Activated CD8-positive, alpha-beta memory T cell treated with anti-CD3 and anti-CD28 coated beads for 24 hours (primary cell): ENCODE measurements at regions not wholly inside any gene's neighbourhood (a gene's known extent, or its start where the extent isn't known, plus 50 kb on each side); places are given as distances from the start of the nearest gene placed in this dataset.
"Not testable (repeated sequence)": the region's sequence is repeated elsewhere in the genome, so short reads cannot be mapped to it uniquely, and the experiment has no call there.

Experiments used
- DNase-seq: peaks from one replicate; pipeline ENCODE4 v3.0.0-alpha.2; 2020

DNA sequence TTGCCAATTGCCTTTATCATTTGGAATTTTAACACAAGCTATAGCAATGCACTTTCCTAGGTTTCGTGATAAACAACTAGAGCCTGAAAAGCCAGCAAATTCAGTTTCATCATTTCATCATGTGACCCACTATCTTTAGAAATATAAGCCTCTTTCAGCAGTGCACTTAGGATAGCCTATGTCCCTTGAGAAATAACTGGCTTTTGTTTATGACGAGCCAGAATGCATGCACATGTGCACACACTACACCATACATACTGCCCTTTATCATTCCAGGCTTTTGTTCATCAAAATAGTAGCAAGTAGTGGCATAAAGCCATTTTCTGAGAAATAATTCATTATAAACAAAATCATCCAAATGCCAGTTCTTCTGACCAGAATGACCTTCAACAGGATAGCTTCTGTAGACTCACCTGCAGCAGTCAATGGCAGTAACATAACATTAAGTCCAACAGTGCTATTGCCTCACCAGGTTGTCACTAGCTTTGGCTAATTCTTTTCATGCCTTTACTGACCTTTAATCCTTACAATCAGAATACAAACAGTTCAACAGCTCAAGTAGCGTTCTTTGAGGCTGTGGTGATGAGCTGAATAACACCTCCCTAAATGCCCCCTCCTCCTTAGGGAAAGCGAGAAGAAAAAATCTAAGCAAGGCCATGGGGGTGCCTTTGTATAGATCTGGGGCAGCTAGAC is 132.3 kb upstream of the SMARCA2 start:
- DNase-seq, result no peak

DNA sequence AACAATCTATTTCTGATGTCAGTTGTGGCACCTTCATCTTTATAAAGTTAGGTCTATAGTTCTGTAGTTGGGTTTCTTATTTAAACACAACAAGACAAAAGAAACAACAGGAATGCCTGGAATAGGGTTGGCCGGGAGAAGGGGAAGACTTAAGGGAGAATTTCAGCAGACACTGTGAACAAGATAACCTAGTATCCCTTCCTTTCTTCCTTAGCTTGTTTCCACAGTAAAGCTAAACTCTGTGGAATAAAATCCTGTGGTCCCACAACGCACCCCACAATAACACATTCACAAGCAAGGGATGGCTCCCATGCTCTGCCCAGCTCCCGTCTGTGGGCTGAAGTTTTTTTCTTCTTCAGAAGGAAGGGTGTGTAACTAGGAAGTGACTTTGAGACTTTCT is 124.9 kb upstream of the SMARCA2 start:
- no peak for DNase-seq

DNA sequence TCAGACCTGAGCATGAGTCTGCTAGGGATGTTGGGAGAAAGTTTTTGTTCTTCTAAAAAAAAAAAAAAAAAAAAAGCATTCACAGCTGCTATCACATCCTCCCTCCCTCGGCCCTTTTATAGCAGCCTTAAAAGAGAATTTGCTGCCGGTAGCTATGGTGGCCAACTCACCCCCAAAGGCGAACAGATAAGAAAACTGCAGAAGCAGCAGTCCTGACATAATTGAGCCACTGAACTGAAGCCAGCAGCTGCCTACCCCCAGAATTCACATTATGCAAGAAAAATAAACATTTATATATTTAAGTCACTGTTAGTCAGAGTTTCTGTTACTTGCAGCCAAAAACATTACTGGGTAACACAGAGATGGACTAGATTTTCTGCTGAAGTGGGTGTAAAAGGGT is 124.3 kb upstream of the SMARCA2 start:
- DNase-seq, result no peak

DNA sequence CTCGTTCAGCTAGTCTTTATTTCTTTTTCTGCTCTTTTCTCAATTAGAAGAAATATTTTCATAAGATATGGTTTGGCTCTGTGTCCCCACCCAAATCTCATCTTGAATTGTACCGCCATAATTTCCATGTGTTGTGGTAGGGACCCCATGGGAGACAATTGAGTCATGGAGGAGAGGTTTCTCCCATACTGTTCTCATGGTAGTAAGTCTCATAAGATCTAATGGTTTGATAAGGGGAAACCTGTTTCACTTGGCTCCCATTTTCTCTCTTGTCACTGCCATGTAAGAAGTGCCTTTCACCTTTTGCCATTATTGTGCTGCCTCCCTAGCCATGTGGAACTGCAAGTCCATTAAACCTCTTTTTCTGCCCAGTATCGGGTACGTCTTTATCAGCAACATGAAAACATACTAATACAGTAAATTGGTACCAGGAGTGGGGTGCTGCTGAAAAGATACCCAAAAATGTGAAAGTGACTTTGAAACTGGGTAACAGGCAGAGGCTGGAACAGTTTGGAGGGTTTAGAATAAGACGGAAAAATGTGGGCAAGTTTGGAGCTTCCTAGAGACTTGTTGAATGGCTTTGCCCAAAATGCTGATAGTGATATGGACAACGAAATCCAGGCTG is 112.0 kb upstream of the SMARCA2 start:
- not testable (repeated sequence) for DNase-seq

DNA sequence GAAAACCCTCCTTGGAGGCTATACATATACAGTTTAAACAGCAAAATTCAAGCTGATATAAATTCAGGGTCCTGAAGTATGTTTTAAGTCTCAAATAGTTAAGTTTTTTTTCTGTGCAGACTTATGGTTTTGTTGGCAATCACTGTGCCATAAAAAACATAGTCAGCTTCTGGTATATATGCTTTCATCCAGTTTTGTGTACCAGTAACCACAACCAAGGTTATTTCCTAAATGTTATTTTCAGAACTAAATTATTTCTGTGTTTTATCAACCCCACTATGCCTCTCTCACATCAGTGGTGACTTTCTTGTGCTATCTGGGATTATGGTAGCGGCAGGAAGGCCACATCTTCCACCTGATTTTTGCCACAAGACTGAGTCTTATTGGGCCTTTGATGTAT is 107.7 kb upstream of the SMARCA2 start:
- no peak for DNase-seq

DNA sequence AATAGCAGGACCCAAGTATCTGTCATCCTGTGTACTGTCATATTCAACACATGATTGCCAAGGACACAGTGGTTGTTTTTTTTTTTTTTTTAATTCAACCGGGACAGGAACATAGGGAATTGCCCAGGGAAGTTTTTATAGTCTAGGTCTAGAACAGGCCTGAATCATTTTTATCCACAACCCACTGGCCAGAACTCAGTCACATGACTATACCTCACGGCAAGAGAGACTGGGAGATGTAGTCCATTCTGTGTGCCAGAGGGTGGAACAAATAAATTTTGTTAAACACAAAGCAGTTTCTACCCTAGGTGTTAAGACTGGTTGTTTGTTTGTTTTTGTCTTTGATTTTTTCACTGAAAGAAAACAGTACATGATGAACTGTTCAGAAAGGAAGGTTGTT is 105.8 kb upstream of the SMARCA2 start:
- no peak for DNase-seq

DNA sequence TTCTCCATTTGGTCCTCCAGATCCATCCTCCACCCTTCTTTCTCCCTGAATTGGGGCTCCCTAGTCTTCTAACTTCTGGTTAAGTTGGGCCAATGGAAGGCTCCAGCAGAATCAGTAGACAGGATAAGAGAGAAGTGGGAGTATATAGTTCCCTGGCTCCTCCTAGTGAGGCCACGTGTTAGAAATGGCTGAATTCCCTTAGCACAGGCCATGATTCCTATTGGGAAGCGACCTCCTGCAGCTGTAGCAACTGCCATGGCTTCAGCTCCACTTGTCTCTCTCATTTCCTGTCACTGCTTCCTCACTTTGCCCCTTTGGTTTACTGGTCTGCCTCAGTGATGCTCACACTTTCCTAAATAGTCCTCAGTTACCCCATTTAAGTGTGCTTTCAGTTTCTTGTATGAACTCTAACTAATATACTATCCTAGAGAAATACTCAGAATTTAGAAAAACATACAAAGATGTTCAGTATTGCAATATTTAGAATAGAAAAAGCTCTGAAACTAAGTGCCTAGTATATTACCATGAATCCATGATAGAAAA is 104.8 kb upstream of the SMARCA2 start:
- no peak for DNase-seq

DNA sequence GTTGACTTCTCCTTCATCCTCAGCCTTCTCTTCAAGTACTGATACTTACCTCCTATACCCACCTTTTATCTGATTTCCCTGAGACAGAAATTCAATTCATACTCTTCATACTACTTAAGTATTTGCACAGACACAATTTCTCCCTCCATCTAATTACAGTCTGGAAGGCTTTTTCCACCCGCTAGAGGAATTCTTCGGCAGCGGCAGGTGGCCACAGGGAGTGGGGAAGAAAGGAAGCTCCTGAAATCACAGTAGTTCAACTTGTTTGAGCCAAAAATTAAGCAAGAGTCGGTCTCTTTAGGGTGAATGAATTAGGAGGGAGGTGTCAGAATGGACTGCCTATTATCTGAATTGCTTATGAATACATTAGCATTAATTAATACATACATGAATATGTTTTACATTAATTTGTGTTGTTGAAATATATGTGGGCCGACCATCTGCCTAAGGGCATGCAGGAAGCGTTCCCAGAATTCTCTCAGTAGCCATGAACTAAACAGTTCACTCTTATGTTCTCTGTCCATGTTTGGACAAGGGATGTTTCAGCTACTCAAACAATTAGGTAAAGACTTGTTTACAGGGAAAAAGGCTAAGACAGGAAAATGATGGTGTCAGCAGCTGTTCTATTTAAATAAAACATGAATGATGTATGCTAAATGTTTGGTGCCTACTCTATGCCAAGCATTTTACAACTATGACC is 101.4 kb upstream of the SMARCA2 start:
- DNase-seq, result no peak

DNA sequence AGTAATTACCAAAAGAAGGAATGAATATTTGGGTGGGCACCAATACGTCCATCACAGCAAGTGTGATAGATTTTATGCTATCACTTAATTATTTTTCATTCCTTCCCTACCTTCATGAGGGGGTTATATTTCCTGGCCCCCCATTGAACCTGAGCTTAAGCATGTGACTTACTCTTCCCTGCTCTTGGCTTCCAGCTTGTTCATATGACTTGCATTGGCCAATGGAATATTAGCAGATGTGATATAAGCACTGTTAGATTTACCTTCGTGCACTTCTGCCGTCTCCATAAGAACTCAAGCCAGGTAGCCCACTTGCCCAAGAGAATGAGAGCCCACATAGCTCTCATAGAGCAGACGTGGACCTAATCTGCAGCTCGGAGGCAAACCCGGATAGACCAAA is 99.1 kb upstream of the SMARCA2 start:
- no peak for DNase-seq

DNA sequence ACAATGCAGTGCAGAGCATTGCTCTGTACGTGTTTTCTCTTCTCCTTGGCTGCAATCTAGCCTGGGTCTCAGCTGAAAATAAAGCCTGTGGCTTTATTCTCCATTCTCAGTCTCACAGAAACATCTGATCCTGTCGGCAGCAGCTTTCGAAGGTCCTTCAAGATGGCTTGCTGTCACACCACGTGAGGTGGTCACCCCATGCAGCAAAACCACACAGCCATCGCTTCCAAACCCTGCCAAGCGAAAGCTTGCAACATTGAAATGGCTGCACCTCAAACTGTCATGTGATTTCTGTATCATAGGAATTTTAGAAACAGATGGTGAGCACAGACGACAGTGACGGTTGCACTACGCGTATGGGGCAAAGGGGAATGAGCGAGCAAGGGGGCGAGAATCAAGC is 98.5 kb upstream of the SMARCA2 start:
- no peak for DNase-seq

DNA sequence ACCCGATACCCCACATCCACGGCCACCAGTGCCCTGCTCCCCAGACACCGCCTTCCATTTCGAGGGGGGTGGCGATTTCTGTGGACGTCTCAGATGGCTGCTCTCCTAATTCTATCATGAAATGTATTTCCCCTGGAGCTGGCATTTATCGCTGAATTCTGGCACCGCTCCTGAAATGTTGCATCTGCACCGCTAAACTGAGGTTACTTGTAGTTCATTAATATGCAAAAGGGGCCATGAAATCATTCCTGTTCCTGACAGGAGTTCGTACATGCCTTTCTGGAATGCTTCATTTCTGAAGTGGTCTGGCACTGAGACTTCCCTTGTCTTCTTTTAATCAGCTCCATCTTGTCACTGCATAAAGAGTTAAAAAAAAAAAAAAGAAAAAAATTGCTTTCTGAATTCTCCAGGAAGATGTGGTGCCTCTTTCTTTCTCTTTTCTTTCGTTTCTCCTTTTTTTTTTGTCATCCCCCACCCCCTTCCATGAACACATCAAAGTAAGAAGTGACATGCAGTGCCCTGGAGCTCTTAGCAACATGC is 97.7 kb upstream of the SMARCA2 start:
- DNase-seq, result no peak

DNA sequence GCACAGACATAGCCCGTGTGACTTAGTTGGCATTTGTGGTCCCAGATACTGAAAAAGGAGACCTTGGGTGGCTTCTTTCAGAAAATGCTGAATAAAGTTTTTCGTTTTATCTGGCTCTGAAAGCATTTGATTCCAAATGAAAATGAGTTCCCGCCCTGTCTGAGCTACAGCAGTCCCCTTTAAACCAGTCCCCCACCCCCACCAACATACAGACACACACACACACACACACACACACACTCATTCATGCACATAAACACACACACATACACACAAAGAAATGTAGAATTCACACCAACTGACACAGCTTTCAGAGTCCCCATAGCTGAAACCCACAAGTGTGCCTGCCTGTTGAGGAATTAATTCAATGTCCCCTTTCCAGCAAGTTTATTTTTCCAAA is 97.0 kb upstream of the SMARCA2 start:
- no peak for DNase-seq

DNA sequence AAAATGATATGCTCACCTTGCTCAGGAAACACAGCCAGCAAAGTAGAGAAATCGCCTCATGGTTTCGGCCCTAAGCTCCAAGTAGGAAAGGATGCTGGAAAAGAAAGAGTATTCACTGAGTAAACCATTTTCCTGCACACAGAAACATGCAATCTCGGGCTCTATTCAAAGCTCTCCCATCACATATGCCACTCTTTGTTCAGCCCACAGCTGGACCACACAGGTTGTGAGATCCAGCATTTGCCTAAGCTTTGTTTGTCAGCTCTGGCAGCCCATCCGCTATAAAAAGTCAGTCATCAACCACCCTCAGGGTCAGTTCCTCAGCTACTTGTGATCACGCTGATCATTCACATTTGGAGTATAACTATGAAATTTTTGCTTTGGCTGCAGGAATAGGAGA is 96.5 kb upstream of the SMARCA2 start:
- no peak for DNase-seq

DNA sequence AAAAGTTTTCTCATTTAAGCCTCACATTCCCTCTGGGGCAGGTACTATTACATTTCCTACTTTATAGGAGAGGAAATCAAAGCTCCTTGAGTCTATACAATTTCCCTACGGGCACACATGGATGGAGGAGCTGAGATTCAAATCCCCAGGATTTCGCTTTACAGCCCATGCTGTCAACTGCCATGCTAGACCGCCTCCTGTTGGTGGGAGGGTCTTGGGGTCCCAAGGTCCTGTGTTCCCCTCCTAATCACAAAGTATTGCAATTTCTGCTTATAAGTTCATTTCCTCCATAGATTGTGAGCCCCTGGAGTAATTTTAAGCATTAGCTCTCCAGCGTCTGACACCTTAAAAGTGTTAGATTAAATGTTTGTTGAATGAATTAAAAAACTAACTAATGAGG is 95.9 kb upstream of the SMARCA2 start:
- no peak for DNase-seq

DNA sequence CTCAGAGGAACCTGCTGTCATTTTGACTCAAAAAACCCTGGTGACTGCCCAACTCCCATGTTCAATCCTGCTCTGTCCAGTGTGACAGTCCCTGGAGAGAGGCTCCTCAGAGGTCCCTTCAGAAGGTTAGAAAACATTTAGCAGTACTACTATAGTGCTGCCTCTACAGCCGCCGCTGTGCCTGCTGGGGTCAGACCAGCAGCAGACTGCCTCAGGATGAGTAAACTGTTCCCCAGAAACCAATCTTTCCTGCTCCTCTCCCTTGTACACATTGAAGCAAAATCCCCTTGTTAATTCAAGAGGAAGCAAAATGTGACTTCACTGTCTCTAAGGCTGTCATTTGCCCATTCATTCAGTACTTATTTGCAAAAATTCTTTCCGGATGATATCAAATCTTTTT is 94.8 kb upstream of the SMARCA2 start:
- no peak for DNase-seq

DNA sequence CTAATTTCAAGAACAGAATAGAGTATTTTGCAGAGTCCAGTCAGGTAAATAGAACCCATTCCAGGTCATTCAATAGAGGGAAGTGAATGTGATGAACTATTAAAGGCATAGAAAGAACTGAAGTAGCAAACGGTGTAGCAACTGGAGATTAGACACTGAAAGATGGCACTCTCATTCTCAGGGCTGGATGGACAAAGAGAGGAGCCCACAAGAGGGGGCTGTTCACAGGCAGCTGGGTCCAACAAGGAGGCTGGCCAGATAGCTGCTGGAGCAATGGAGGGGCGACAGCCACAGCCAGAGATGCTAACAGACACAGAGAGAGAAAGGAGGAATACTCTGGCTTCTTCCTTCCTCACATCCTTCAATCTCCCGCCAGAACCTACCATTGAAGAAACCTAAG is 93.1 kb upstream of the SMARCA2 start:
- no peak for DNase-seq

DNA sequence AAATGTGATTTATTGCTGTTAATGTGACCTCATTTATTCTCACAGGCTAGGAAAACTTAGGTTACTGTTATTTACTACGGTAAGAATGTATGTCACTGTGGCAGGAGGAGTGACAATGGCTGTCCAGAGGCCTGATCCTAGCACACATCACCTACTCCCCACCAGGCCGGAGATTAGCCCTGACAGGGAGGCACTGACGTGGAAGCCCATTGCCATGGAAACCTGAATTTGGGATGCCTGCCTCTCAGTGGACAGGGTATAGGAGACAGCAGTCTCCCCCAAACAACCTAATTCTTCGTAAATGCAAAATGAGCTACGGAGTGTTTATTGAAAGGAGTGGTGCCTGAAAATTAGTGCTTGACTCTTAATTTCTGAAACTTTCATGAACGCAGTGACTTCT is 87.6 kb upstream of the SMARCA2 start:
- DNase-seq, result no peak

DNA sequence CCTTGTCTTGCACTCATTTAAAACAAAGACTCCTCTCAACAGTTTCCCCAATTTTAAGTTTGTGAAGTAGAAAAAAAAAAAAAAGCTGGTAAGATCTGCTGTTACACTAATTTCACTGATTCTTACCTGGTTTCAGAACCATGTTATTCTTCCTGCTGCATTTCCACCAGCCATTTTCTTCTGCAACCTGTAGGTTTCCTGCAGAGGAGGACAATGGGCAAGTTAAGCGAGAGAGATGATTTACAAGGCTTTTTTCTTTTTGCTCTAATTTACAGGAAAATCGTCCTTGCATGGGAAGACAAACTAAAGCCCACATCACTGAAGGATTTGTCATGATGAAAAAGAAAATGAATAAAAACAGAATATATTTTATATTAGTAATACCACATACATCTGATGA is 86.0 kb upstream of the SMARCA2 start:
- no peak for DNase-seq

DNA sequence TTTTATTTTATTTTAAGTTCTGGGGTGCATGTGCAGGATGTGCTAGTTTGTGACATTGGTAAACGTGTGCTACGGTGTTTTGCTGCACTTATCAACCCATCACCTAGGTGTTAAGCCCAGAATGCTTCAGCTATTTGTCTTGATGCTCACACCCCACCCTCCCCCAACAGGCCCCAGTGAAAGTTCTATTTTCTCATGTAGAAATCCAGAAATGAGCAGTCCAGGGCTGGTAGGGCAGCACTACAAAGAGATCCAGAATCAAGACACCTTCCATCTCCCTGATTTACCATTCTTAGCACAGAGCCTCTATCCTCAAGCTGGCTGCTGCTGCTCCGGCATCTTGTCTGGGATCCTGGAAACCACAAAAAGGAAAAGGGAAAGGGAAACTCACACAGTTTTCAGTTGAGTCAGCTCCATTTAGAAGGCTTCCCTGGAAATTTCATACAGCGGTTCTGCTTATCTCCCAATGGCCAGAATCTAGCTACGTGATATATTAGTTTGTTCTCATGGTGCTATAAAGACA is 85.4 kb upstream of the SMARCA2 start:
- DNase-seq, result no peak

DNA sequence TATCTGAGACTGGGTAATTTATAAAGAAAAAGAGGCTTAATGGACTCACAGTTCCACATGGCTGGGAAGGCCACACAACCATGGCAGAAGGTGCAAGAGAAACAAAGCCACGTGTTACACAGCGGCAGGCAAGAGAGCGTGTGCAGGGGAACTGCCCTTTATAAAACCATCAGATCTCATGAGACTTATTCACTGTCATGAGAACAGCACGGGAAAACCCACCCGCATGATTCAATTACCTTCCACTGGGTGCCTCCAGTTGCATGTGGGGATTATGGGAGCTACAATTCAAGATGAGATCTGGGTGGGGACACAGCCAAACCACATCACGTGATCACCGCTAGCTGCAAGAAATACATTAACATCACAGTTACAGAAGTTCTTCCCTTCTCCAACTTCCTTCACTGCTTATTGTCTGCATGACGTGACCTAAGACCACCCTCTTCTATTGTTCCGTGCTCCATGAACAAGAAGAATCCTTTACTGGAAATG is 84.9 kb upstream of the SMARCA2 start:
- not testable (repeated sequence) for DNase-seq

DNA sequence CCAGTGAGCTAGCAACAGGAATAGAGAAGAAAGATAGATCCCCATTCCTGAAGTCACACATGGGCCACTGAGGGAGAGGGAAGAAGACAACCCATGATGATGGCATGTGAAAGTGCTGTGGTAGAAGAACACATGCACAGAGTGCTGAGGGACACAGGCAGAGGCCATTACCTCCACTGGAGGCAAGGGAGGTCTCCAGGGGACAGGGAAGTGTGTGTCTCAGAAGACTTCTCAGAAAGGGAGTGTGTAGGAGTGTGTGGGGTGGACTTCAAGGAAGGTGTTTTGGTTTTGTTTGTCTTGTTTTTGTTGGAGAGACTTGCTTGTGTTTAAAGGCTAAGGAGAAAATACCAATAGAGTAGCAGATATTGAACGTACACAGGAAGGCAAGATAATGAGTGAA is 77.0 kb upstream of the SMARCA2 start:
- DNase-seq, result no peak

DNA sequence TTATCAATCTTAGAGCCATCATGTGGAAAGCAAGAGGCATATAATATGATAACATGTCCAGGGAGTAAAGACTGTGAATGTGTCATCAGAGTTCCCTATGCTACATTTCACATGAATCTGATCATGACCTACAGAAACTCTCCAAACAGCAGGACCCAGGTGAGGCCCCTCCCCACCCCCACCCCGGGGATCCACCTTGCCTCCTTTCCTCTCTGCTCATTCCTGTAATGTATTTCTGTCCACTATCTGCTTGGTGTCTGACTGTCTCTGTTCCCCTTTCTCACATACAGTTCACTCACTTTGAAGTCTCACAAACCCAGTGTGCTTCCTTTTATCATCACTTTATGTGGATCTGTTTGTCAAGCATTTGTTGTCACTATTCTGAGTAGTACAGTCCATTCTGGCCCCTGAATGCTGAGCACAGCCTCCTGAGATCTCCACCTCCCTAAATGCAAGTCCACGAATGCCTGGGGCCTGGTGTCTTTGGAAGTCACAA is 76.4 kb upstream of the SMARCA2 start:
- no peak for DNase-seq

DNA sequence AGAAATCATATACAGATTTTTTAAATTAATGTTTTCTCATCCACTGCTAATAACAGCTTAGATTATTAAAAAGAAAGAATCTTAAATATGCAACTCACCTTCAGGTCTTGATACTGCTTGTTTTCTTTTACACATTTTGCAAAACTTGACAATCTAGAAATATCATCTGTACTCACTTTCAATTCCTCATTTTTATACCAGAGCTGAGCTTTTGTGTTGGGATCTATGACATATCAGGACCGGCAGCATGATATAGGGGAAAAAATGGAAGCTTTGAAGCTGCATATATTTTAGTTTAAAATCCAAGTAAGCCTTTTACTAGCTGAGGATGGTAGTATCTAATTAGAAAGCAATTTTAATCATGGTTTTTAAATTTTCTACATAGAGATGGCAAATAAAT is 75.7 kb upstream of the SMARCA2 start:
- no peak for DNase-seq
